SK-N-MC (cell line): ENCODE measurements at regions not wholly inside any gene's neighbourhood (a gene's known extent, or its start where the extent isn't known, plus 50 kb on each side); places are given as distances from the start of the nearest gene placed in this dataset.

ENCODE experiments used
- EZH2 ChIP-seq: fragments of 200-600 bp; sonication (generic); IDR thresholded peaks from one replicate; pipeline ENCODE4 v1.6.1; 2017; ENCODE audit warnings: antibody characterized with exemption
- POLR2AphosphoS5 ChIP-seq: IDR thresholded peaks from 2 replicates; pipeline ENCODE4 v1.6.1; 2012; ENCODE audit warnings: mild to moderate bottlenecking, low read depth, low read length, borderline replicate concordance

DNA sequence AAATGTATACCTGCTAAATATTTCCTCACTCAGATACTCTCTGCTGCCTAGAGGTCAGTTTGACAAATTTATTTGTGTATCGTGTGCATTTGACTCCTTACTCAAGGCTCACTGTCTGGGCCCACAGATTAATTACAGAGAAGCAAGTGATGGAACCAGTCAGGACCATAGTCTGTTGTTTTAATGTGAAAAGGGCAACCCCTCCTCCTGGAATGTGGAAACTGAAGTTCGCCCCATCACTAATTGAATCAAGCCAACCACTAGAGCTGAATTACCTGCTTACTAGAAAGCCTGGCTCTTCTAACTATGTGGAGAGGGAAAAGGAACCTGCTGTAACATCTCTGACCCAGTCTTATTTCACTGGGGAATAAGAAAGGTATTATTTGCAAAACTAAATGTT is 199.9 kb upstream of the KRR1 start:
- TF ChIP-seq EZH2 (no peak), POLR2AphosphoS5 (no peak)
